RWPE2 (cell line): ENCODE measurements at regions not wholly inside any gene's neighbourhood (a gene's known extent, or its start where the extent isn't known, plus 50 kb on each side); places are given as distances from the start of the nearest gene placed in this dataset.

Experiments
- ATAC-seq: fragments of 200-7000 bp; cut with Tn5 transposase; 3 replicates; pipeline ENCODE4 v1.9.1; 2021; ENCODE audit warnings: low read depth
- DNase-seq: peaks from one replicate; pipeline ENCODE4 v3.0.0-alpha.2; 2020; ENCODE audit warnings: low spot score
- H3K27ac ChIP-seq: fragments of 450-650 bp; 2 replicates; pipeline ENCODE4 v1.5.1; 2017; ENCODE audit warnings: mild to moderate bottlenecking; ENCODE audit not compliant: poor library complexity, severe bottlenecking
- H3K27me3 ChIP-seq: fragments of 250-450 bp; sonication (Bioruptor Pico); 2 replicates; pipeline ENCODE4 v1.5.1; 2021; ENCODE audit warnings: mild to moderate bottlenecking, moderate library complexity; ENCODE audit not compliant: insufficient read depth, poor library complexity, severe bottlenecking
- H3K36me3 ChIP-seq: fragments of 250-450 bp; sonication (Bioruptor Pico); 2 replicates; pipeline ENCODE4 v1.5.1; 2020; ENCODE audit warnings: low read depth, mild to moderate bottlenecking, moderate library complexity
- H3K4me1 ChIP-seq: fragments of 250-450 bp; sonication (Bioruptor Pico); 2 replicates; pipeline ENCODE4 v1.5.1; 2021; ENCODE audit warnings: mild to moderate bottlenecking, moderate library complexity; ENCODE audit not compliant: insufficient read depth, poor library complexity, severe bottlenecking
- H3K4me3 ChIP-seq: fragments of 250-450 bp; sonication (Bioruptor Pico); 2 replicates; pipeline ENCODE4 v1.5.1; 2021; ENCODE audit warnings: mild to moderate bottlenecking, moderate library complexity; ENCODE audit not compliant: severe bottlenecking
- H3K9me3 ChIP-seq: fragments of 250-450 bp; sonication (Bioruptor Pico); 2 replicates; pipeline ENCODE4 v1.5.1; 2021; ENCODE audit warnings: mild to moderate bottlenecking, moderate library complexity; ENCODE audit not compliant: severe bottlenecking
- TF ChIP-seq, protein P1 (sequence below): fragments of 450-650 bp; IDR thresholded peaks from one replicate; pipeline ENCODE4 v1.5.1; 2017; ENCODE audit warnings: mild to moderate bottlenecking, moderate library complexity; ENCODE audit not compliant: poor library complexity, severe bottlenecking

DNA sequence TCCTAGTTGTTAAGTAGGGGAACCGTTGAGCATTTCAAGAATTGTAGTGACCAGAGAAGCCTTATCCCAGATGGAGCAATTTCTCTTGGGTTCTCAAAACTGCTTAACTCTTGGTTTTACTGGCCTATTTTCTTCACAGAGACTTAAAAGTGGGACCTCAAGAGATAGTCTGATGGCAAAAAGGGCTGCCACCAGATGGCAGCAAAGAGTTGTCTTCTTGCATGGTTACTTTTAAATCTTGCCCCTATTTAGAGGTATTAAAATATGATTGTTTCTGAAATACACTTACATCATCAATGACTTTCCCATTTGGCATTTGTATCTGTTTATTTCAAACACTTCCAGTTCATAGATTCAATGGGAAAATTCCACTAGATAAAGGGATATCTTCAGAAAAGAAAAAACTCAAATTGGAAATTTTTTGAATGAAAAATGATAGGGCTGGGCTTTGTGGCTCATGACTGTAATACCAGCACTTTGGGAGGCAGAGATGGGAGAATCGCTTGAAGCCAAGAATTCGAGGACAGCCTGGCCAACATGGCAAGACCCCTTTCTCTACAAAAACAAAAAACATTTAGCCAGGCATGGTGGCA is 69.9 kb upstream of the CNTN1 start:
- Histone ChIP-seq H3K4me1 (no peaks in the 10 kb centered on the region), H3K36me3 (no peaks in the 10 kb centered on the region), H3K9me3 (no peaks in the 10 kb centered on the region), H3K27me3 (no peaks in the 10 kb centered on the region), H3K4me3 (no peak overlapping the region), H3K27ac (no peak overlapping the region)
- peak; percentile 58 for ATAC-seq
- DNase-seq, result no peak
- TF ChIP-seq, protein P1, sequence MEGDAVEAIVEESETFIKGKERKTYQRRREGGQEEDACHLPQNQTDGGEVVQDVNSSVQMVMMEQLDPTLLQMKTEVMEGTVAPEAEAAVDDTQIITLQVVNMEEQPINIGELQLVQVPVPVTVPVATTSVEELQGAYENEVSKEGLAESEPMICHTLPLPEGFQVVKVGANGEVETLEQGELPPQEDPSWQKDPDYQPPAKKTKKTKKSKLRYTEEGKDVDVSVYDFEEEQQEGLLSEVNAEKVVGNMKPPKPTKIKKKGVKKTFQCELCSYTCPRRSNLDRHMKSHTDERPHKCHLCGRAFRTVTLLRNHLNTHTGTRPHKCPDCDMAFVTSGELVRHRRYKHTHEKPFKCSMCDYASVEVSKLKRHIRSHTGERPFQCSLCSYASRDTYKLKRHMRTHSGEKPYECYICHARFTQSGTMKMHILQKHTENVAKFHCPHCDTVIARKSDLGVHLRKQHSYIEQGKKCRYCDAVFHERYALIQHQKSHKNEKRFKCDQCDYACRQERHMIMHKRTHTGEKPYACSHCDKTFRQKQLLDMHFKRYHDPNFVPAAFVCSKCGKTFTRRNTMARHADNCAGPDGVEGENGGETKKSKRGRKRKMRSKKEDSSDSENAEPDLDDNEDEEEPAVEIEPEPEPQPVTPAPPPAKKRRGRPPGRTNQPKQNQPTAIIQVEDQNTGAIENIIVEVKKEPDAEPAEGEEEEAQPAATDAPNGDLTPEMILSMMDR, result peak; percentile 87

DNA sequence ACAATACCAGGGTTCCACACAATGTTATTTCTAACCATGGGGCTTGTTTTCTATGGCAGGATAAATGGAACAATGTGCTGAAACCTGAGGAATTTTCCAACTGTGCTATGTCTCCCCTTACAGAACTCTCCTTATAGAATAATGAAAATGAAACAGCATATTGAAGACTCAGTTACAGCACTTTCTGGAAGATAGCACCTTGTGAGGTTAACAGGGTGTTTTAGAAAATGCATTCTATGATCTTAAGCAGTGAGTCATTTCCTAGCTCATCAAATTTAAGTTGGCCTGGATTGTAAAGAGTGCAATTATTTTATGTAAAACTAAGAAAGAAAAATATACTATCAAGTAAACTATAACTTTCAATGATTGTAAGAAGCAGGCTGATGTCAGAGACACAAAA is 60.1 kb upstream of the CNTN1 start:
- no peaks in the 10 kb centered on the region for H3K27me3 ChIP-seq
- H3K27ac ChIP-seq, result no peak overlapping the region
- H3K36me3 ChIP-seq, result no peaks in the 10 kb centered on the region
- no peak overlapping the region for H3K4me3 ChIP-seq
- H3K4me1 ChIP-seq, result no peaks in the 10 kb centered on the region
- no peaks in the 10 kb centered on the region for H3K9me3 ChIP-seq
- ATAC-seq (no peak), DNase-seq (no peak)
- TF ChIP-seq, protein P1, result no peak

DNA sequence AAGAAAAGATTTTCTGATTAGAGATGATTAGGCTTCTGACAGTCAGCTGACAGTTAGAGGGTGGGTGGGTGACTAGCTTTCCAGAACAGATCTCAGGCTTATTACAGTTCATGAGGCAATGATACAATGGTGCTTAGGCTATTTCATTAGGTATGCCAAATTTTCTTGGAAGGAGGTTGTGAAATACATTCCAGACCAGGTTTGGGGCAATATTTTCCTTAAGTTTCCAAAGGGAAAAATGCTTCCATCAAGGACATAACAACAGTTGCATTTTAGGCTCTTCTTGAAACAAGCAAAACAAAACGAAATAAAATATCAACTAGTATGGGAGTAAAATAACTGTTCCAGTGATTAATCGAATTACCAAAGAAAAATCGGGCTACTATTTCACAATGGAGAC is 59.3 kb upstream of the CNTN1 start:
- ATAC-seq, result no peak
- TF ChIP-seq, protein P1, result no peak
- Histone ChIP-seq H3K27me3 (no peaks in the 10 kb centered on the region), H3K9me3 (no peaks in the 10 kb centered on the region), H3K27ac (no peak overlapping the region), H3K36me3 (no peaks in the 10 kb centered on the region), H3K4me1 (no peaks in the 10 kb centered on the region), H3K4me3 (no peak overlapping the region)
- no peak for DNase-seq

DNA sequence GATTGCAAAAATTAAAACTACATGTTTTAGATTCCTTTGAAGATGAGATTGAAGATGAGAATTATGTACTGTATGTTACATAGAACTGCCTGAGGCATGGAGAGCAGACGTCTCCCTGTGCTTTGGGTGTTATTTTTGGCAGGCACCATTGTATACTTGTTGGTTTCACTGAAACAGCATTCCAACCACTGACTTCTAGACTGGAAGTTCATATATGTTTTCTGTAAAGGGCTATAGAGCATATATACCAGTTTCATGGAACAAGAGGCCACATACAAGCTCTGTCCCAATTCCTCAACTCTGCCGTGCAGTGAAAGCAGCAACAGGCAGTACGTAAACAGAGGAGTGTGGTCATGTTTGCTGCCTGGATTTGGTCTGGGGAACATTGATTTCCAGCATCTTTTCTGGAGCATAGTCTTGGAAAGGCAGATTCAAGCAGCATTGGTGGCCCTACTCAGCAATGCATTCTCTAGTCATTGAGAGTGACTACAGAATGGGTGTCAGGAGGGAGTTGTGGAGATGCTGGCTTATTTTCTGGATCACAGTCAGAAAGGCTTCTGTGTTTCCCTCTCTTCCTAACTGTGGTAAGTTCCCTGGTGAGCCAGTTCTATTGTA is 57.6 kb upstream of the CNTN1 start:
- Histone ChIP-seq H3K27ac (no peak overlapping the region), H3K36me3 (no peaks in the 10 kb centered on the region), H3K27me3 (no peaks in the 10 kb centered on the region), H3K9me3 (no peaks in the 10 kb centered on the region), H3K4me3 (no peak overlapping the region), H3K4me1 (no peaks in the 10 kb centered on the region)
- ATAC-seq (no peak), DNase-seq (no peak)
- TF ChIP-seq, protein P1, result no peak

DNA sequence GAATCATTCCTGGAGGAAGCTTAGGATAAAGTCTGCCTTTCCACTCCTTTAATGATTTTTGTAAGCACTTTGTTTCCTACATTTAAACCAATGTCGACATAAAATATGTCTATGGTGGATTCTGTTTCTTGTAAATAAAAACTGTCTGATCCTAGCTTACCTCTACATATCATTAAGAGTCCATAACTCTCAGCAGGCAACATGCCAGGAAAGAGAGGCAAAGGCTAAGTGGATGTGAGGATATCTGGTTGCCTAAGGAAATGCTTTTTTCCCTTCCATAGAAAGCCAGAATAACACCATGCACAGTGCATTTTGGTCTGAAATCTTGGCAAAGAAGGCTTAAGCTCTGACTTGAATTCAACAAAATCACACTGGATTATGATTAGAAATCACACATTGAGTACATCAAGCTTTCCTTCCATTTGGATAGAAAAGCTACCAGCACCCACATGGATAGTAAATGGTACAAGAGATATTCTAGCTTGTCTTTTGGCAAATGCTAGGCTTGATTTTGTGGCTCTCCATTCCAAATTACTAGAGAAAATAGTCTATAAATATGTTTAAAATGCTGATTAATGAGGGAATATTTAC is 57.0 kb upstream of the CNTN1 start:
- Histone ChIP-seq H3K36me3 (no peaks in the 10 kb centered on the region), H3K27me3 (no peaks in the 10 kb centered on the region), H3K27ac (no peak overlapping the region), H3K4me1 (no peaks in the 10 kb centered on the region), H3K4me3 (no peak overlapping the region), H3K9me3 (no peaks in the 10 kb centered on the region)
- no peak for ATAC-seq
- TF ChIP-seq, protein P1, result no peak
- no peak for DNase-seq
